B cell (primary cell): ENCODE measurements at regions not wholly inside any gene's neighbourhood (a gene's known extent, or its start where the extent isn't known, plus 50 kb on each side); places are given as distances from the start of the nearest gene placed in this dataset.

ENCODE experiments used
- CTCF ChIP-seq: fragments of 200-600 bp; IDR thresholded peaks from one replicate; pipeline ENCODE4 v1.8.0; 2022; ENCODE audit warnings: antibody characterized with exemption, mild to moderate bottlenecking
- EZH2 ChIP-seq: IDR thresholded peaks from 2 replicates; pipeline ENCODE4 v1.6.1; 2012; ENCODE audit warnings: borderline replicate concordance, low read depth, mild to moderate bottlenecking, moderate library complexity, low read length; ENCODE audit not compliant: insufficient read depth, poor library complexity, severe bottlenecking

GRCh38 chr2:47636176-47636575 is 65.4 kb upstream of the KCNK12 start:
- no peak for TF ChIP-seq CTCF
- TF ChIP-seq EZH2, result no peak
